Breast epithelium (tissue), 3 donors: ENCODE measurements at regions not wholly inside any gene's neighbourhood (a gene's known extent, or its start where the extent isn't known, plus 50 kb on each side); places are given as distances from the start of the nearest gene placed in this dataset.

Experiments used
- POLR2AphosphoS5 ChIP-seq, 3 donors: sonication (generic); formaldehyde crosslinking; IDR thresholded peaks; one replicate each; pipeline ENCODE4 v1.6.1; 2017; ENCODE audit warnings: antibody characterized with exemption in 3 of 3
- TF ChIP-seq, protein P1 (sequence below), 3 donors: fragments of 450-650 bp; IDR thresholded peaks; one replicate each; pipeline ENCODE4 v1.5.1; 2016 to 2017; ENCODE audit warnings: antibody characterized with exemption in 3 of 3, mild to moderate bottlenecking in 3 of 3, moderate library complexity in 3 of 3

DNA sequence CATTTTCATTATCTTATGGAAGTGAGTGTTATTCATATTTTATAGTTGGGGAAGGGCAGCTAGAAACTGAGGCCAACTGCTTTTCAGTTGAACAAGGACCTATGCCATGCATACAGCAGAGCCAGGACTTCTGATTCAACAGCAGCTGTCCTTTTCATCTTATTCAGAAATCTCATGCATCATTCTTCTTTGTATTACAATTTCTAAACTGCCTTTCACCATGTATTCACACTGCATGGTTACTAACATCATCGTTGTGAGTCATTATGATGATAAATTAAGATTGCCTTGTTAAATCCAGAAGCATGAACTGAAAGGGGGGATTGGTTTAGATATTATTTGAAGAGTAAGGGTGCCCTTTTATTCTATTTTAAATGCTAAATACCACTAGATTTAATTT is 1470.1 kb upstream of the GOT2 start:
- TF ChIP-seq, protein P1, sequence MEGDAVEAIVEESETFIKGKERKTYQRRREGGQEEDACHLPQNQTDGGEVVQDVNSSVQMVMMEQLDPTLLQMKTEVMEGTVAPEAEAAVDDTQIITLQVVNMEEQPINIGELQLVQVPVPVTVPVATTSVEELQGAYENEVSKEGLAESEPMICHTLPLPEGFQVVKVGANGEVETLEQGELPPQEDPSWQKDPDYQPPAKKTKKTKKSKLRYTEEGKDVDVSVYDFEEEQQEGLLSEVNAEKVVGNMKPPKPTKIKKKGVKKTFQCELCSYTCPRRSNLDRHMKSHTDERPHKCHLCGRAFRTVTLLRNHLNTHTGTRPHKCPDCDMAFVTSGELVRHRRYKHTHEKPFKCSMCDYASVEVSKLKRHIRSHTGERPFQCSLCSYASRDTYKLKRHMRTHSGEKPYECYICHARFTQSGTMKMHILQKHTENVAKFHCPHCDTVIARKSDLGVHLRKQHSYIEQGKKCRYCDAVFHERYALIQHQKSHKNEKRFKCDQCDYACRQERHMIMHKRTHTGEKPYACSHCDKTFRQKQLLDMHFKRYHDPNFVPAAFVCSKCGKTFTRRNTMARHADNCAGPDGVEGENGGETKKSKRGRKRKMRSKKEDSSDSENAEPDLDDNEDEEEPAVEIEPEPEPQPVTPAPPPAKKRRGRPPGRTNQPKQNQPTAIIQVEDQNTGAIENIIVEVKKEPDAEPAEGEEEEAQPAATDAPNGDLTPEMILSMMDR (IDR thresholded peaks at IDR 0.05), result no peak
- no peak for TF ChIP-seq POLR2AphosphoS5 (IDR thresholded peaks at IDR 0.05)
